HCT116 (cell line): ENCODE measurements at regions not wholly inside any gene's neighbourhood (a gene's known extent, or its start where the extent isn't known, plus 50 kb on each side); places are given as distances from the start of the nearest gene placed in this dataset.

Source experiments
- ATAC-seq: fragments of 200-7000 bp; cut with Tn5 transposase; 2 replicates; pipeline ENCODE4 v1.9.1; 2020; ENCODE audit warnings: mild to moderate bottlenecking, moderate library complexity
- BruUV-seq: library from RNA; stranded (reverse); fragments of 400-500 nt; replicated peaks from 2 replicates; lab custom pipeline; 2021; lab: Mats Ljungman, UMichigan
- CTCF ChIA-PET: fragments of 300-600 bp; sonication (Branson Sonifier 250); formaldehyde crosslinking; loops from one replicate; lab custom pipeline; 2021; ENCODE audit warnings: antibody characterized with exemption; lab: Charles Lee
- POLR2A ChIA-PET: fragments of 300-600, 350-600 bp; sonication (Branson Sonifier 250); formaldehyde crosslinking; loops from one replicate; lab custom pipeline; 2021; ENCODE audit warnings: antibody characterized with exemption; lab: Charles Lee
- RAD21 ChIA-PET, 2 experiments: fragments of 300-600 bp; sonication (Branson Sonifier 250); formaldehyde crosslinking; loops; one replicate each; lab custom pipeline; 2023; ENCODE audit warnings: low total read pairs in 2 of 2; ENCODE audit not compliant: uncharacterized antibody in 2 of 2, unreplicated experiment in 2 of 2, low non-redundant PET in 1 of 2; lab: Charles Lee
- DNase-seq: peaks from one replicate; pipeline ENCODE4 v3.0.0-alpha.2; 2010; ENCODE audit warnings: low read depth, low spot score
- H2AFZ ChIP-seq: fragments of 200-600 bp; shearing (Covaris generic), sonication (generic); 2 replicates; pipeline ENCODE4 v1.6.1; 2017; ENCODE audit warnings: low read depth, mixed run types, mixed read lengths, antibody characterized with exemption, low read length; ENCODE audit not compliant: poor library complexity, severe bottlenecking
- H3K27ac ChIP-seq: 2 replicates; pipeline ENCODE4 v1.5.1; 2012; ENCODE audit warnings: low read depth, low read length
- H3K27me3 ChIP-seq: fragments of 200-600 bp; sonication (generic); 2 replicates; pipeline ENCODE4 v1.6.1; 2016; ENCODE audit warnings: mixed run types, low read length, mixed read lengths; ENCODE audit not compliant: insufficient read depth
- H3K36me3 ChIP-seq, 2 experiments: fragments of 200-500 bp in 1 of 2; fragments of 200-600 bp in 1 of 2; sonication (Bioruptor generic) in 1 of 2; sonication (generic) in 1 of 2; 2 replicates each; pipeline versions ENCODE4 v1.5.1 to v1.6.1; 2014 to 2016; ENCODE audit warnings: low read length in 2 of 2, inconsistent platforms in 1 of 2, mixed read lengths in 1 of 2, mixed run types in 1 of 2; ENCODE audit not compliant: insufficient read depth in 2 of 2, control insufficient read depth in 1 of 2
- H3K4me1 ChIP-seq, 2 experiments: fragments of 200-600 bp in 1 of 2; sonication (generic) in 1 of 2; 2 replicates each; pipeline versions ENCODE4 v1.5.1 to v1.6.1; 2012 to 2017; ENCODE audit warnings: low read length in 2 of 2, inconsistent platforms in 1 of 2, mild to moderate bottlenecking in 1 of 2, mixed read lengths in 1 of 2, mixed run types in 1 of 2, moderate library complexity in 1 of 2; ENCODE audit not compliant: insufficient read depth in 2 of 2, control insufficient read depth in 1 of 2
- H3K4me2 ChIP-seq: fragments of 200-600 bp; sonication (generic); 2 replicates; pipeline ENCODE4 v1.6.1; 2017; ENCODE audit warnings: mixed run types, low read length, mixed read lengths
- H3K4me3 ChIP-seq, 2 experiments: fragments of 200-600 bp in 1 of 2; sonication (generic) in 1 of 2; replicated peaks in 1 of 2; 2 replicates each; pipeline ENCODE4 v1.5.1; 2011 to 2016; ENCODE audit warnings: low read length in 2 of 2, control low read depth in 1 of 2, low read depth in 1 of 2, mild to moderate bottlenecking in 1 of 2, mixed read lengths in 1 of 2, mixed run types in 1 of 2
- H3K79me2 ChIP-seq: fragments of 200-600 bp; sonication (generic); 2 replicates; pipeline ENCODE4 v1.6.1; 2017; ENCODE audit warnings: mild to moderate bottlenecking, mixed run types, low read length, moderate library complexity, mixed read lengths; ENCODE audit not compliant: insufficient read depth
- H3K9ac ChIP-seq: fragments of 200-600 bp; sonication (generic); 2 replicates; pipeline ENCODE4 v1.6.1; 2016; ENCODE audit warnings: low read length, mixed read lengths
- H3K9me2 ChIP-seq: fragments of 200-600 bp; sonication (generic), shearing (Covaris generic); 2 replicates; pipeline ENCODE4 v1.6.1; 2017; ENCODE audit warnings: mixed run types, mild to moderate bottlenecking, moderate library complexity; ENCODE audit not compliant: insufficient read depth
- H3K9me3 ChIP-seq, 2 experiments: fragments of 200-500 bp in 1 of 2; fragments of 200-600 bp in 1 of 2; sonication (Bioruptor generic) in 1 of 2; sonication (generic) in 1 of 2; 2 replicates each; pipeline ENCODE4 v1.6.1; 2014 to 2017; ENCODE audit warnings: low read length in 2 of 2, mixed read lengths in 2 of 2, inconsistent platforms in 1 of 2, low read depth in 1 of 2, mild to moderate bottlenecking in 1 of 2, mixed run types in 1 of 2, moderate library complexity in 1 of 2; ENCODE audit not compliant: control insufficient read depth in 1 of 2, insufficient read depth in 1 of 2
- H4K20me1 ChIP-seq: fragments of 200-600 bp; sonication (generic), shearing (Covaris generic); 2 replicates; pipeline ENCODE4 v1.6.1; 2017; ENCODE audit warnings: mixed run types, mild to moderate bottlenecking, moderate library complexity; ENCODE audit not compliant: insufficient read depth
- ELF1 ChIP-seq: IDR thresholded peaks from 2 replicates; pipeline ENCODE4 v1.6.1; 2012; ENCODE audit warnings: low read depth, borderline replicate concordance
- EZH2 ChIP-seq: fragments of 200-600 bp; sonication (generic); IDR thresholded peaks from 2 replicates; pipeline ENCODE4 v1.6.1; 2017; ENCODE audit warnings: antibody characterized with exemption, mixed run types
- EZH2phosphoT487 ChIP-seq: fragments of 200-600 bp; IDR thresholded peaks from 2 replicates; pipeline ENCODE4 v1.6.1; 2018; ENCODE audit warnings: antibody characterized with exemption, borderline replicate concordance
- FOSL1 ChIP-seq: IDR thresholded peaks from 2 replicates; pipeline ENCODE4 v1.6.1; 2012; ENCODE audit warnings: low read depth
- JUND ChIP-seq: IDR thresholded peaks from 2 replicates; pipeline ENCODE4 v1.6.1; 2012
- MAX ChIP-seq: IDR thresholded peaks from 2 replicates; pipeline ENCODE4 v1.6.1; 2012
- POLR2A ChIP-seq: IDR thresholded peaks from 2 replicates; pipeline ENCODE4 v1.7.0; 2011; ENCODE audit warnings: borderline replicate concordance; ENCODE audit not compliant: insufficient read depth, insufficient read length; ENCODE audit errors: extremely low read depth
- POLR2AphosphoS5 ChIP-seq: IDR thresholded peaks from 2 replicates; pipeline ENCODE4 v1.6.1; 2011; ENCODE audit warnings: mild to moderate bottlenecking, low read depth, low read length, moderate library complexity
- RAD21 ChIP-seq: IDR thresholded peaks from 2 replicates; pipeline ENCODE4 v1.6.1; 2012; ENCODE audit warnings: low read depth, mild to moderate bottlenecking
- SIN3A ChIP-seq: IDR thresholded peaks from 2 replicates; pipeline ENCODE4 v1.6.1; 2012; ENCODE audit warnings: low read depth
- SP1 ChIP-seq: IDR thresholded peaks from 2 replicates; pipeline ENCODE4 v1.6.1; 2012; ENCODE audit warnings: low read depth
- SRF ChIP-seq: IDR thresholded peaks from 2 replicates; pipeline ENCODE4 v1.6.1; 2012; ENCODE audit warnings: low read depth
- TCF7L2 ChIP-seq: IDR thresholded peaks from 2 replicates; pipeline ENCODE4 v1.7.0; 2011; ENCODE audit warnings: borderline replicate concordance, inconsistent platforms; ENCODE audit not compliant: insufficient read depth, insufficient read length; ENCODE audit errors: extremely low read depth
- YY1 ChIP-seq: IDR thresholded peaks from 2 replicates; pipeline ENCODE4 v1.6.1; 2011; ENCODE audit warnings: low read length, low read depth, moderate library complexity, mild to moderate bottlenecking; ENCODE audit not compliant: insufficient replicate concordance; ENCODE audit errors: extremely low read depth
- ZFX ChIP-seq: fragments of 450-650 bp; IDR thresholded peaks from 2 replicates; pipeline ENCODE4 v1.6.1; 2017
- intact Hi-C: fragments of 100-400 bp; cut with micrococcal nuclease; formaldehyde crosslinking; loops from 2 replicates; pipeline ENCODE4 v1.10.0; 2022
- TF ChIP-seq, protein P1 (sequence below): IDR thresholded peaks from 2 replicates; pipeline ENCODE4 v1.6.1; 2012; ENCODE audit warnings: low read depth
- TF ChIP-seq, protein P2 (sequence below): IDR thresholded peaks from 2 replicates; pipeline ENCODE4 v1.6.1; 2011; ENCODE audit warnings: mild to moderate bottlenecking, low read length, moderate library complexity; ENCODE audit not compliant: insufficient replicate concordance; ENCODE audit errors: extremely low read depth

- DNase-seq (no peak), ATAC-seq (no peak)
- intact Hi-C loops, result no loop called here
- TF ChIP-seq SIN3A (no peak), MAX (no peak), SRF (no peak), ZFX (no peak), ELF1 (no peak), TCF7L2 (no peak), EZH2phosphoT487 (no peak), RAD21 (no peak), FOSL1 (no peak), POLR2AphosphoS5 (no peak), SP1 (no peak), JUND (no peak), YY1 (no peak), EZH2 (no peak), POLR2A (no peak)
- TF ChIP-seq, protein P1, sequence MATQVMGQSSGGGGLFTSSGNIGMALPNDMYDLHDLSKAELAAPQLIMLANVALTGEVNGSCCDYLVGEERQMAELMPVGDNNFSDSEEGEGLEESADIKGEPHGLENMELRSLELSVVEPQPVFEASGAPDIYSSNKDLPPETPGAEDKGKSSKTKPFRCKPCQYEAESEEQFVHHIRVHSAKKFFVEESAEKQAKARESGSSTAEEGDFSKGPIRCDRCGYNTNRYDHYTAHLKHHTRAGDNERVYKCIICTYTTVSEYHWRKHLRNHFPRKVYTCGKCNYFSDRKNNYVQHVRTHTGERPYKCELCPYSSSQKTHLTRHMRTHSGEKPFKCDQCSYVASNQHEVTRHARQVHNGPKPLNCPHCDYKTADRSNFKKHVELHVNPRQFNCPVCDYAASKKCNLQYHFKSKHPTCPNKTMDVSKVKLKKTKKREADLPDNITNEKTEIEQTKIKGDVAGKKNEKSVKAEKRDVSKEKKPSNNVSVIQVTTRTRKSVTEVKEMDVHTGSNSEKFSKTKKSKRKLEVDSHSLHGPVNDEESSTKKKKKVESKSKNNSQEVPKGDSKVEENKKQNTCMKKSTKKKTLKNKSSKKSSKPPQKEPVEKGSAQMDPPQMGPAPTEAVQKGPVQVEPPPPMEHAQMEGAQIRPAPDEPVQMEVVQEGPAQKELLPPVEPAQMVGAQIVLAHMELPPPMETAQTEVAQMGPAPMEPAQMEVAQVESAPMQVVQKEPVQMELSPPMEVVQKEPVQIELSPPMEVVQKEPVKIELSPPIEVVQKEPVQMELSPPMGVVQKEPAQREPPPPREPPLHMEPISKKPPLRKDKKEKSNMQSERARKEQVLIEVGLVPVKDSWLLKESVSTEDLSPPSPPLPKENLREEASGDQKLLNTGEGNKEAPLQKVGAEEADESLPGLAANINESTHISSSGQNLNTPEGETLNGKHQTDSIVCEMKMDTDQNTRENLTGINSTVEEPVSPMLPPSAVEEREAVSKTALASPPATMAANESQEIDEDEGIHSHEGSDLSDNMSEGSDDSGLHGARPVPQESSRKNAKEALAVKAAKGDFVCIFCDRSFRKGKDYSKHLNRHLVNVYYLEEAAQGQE, result no peak
- TF ChIP-seq, protein P2, sequence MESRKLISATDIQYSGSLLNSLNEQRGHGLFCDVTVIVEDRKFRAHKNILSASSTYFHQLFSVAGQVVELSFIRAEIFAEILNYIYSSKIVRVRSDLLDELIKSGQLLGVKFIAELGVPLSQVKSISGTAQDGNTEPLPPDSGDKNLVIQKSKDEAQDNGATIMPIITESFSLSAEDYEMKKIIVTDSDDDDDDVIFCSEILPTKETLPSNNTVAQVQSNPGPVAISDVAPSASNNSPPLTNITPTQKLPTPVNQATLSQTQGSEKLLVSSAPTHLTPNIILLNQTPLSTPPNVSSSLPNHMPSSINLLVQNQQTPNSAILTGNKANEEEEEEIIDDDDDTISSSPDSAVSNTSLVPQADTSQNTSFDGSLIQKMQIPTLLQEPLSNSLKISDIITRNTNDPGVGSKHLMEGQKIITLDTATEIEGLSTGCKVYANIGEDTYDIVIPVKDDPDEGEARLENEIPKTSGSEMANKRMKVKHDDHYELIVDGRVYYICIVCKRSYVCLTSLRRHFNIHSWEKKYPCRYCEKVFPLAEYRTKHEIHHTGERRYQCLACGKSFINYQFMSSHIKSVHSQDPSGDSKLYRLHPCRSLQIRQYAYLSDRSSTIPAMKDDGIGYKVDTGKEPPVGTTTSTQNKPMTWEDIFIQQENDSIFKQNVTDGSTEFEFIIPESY, result no peak
- Histone ChIP-seq H3K27me3 (no peaks in the 10 kb centered on the region), H3K4me2 (no peak overlapping the region), H3K36me3 (no peaks in the 10 kb centered on the region), H3K9me3 (no peaks in the 10 kb centered on the region), H3K9ac (no peak overlapping the region), H3K4me1 (no peaks in the 10 kb centered on the region), H3K27ac (no peak overlapping the region), H3K79me2 (no peaks in the 10 kb centered on the region), H4K20me1 (no peaks in the 10 kb centered on the region), H2AFZ (no peak overlapping the region), H3K9me2 (no peaks in the 10 kb centered on the region), H3K4me3 (no peak overlapping the region)
- RAD21 ChIA-PET, result no interaction called here
- POLR2A ChIA-PET, result no interaction called here
- CTCF ChIA-PET, result no interaction called here
- BruUV-seq, result no TSS peak
Observed at GRCh38 chr3:144181062-144181461, 209.4 kb downstream of the DIPK2A start.
